ENCODE measurements at regions not wholly inside any gene's neighbourhood (a gene's known extent, or its start where the extent isn't known, plus 50 kb on each side); places are given as distances from the start of the nearest gene placed in this dataset.
"Not testable (repeated sequence)": the region's sequence is repeated elsewhere in the genome, so short reads cannot be mapped to it uniquely, and the experiment has no call there.

DNA sequence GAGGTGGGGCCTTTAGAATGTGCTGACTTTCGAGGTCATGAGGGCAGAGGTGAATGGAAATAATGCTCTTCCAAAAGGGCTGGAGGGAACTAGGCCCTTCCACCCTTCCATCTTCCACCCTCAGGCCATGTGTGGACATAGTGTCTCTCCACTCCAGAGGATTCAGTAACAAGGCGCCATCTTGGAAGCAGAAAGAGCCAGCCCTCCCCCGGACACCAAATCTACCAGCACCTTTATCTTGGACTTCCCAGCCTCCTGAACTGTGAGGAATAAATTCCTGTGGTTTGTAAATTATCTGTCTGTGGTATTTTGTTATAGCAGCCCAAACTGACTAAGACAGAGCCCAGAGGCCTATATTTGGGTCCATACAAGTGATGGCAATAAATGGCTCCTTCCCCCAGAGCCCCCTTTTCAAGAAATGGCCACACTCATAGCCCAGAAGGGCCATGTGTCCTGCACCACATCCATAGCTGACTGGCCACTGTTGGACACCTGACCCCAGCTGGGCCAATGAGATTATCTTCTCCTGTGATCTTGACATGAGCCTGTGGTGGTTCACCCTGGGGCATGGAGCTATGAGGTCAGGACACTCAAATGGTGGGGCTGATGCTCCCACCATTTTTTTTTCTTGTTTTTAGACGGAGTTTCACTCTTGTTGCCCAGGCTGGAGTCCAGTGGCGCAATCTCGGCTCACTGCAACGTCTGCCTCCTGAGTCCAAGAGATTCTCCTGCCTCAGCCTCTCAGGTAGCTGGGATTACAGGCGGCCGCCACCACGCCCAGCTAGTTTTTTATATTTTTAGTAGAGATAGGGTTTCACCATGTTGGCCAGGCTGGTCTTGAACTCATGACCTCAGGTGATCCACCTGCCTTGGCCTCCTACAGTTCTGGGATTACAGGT lies 114.9 kb downstream of the RRAGC start:
- no peak for DNase-seq (ENCODE audit: extremely low spot score)
- Histone ChIP-seq H3K36me3 (ENCODE audit: insufficient read depth) (no peaks in the 10 kb centered on the region), H3K4me1 (ENCODE audit: insufficient read depth) (peaks cover 1% of the 10 kb centered on the region), H3K4me3 (ENCODE audit: low read depth, low read length) (no peak overlapping the region), H3K27ac (ENCODE audit: low read depth) (no peak overlapping the region)
- 91% methylated on average over 10 of the region's 10 CpGs for WGBS

DNA sequence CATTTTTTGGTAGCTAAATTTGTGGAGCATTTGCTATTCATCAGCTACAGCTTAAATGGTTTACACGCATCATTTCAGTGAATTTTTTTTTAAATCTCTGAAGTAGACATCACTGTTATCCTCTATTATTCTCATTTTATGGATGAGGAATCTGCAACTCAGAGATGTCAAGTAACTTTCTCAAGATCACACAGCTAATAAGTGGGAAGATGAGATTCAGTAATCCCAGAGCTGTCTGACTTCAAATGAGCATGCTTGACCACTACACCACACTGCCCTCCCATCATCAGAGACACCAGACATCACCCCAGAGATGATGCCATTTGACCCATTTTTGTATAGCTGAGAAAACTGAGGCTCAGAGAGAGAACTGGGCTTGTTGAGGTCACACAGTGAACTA lies 116.4 kb downstream of the RRAGC start:
- DNase-seq (ENCODE audit: extremely low spot score), result no peak
- no peak overlapping the region for H3K27ac ChIP-seq (ENCODE audit: low read depth)
- peaks cover 1% of the 10 kb centered on the region for H3K4me1 ChIP-seq (ENCODE audit: insufficient read depth)
- H3K4me3 ChIP-seq (ENCODE audit: low read depth, low read length), result no peak overlapping the region
- H3K36me3 ChIP-seq (ENCODE audit: insufficient read depth), result no peaks in the 10 kb centered on the region
- 86% methylated on average over 1 of the region's 1 CpG for WGBS

DNA sequence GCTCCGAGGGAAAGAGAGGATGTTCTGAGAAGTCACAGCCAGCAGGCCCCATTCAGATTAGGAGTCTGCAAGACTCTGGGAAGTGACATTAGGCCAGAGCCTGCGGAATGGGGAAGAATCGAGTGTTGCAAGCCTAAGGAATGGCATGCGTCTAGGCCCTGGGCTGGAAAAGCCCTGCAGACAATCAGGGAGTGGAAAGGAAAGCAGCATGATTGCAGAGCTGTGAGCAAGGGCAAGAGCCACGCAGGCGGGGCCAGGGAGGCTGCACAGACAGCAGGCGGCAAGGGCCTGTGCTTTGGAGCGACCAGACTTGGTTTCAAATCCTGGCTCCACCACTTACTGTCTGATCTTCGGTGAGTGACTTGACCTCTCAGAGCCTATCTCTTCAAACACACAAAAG lies 118.2 kb downstream of the RRAGC start:
- WGBS, result 72% methylated on average over 9 of the region's 9 CpGs
- no peak overlapping the region for H3K4me3 ChIP-seq (ENCODE audit: low read depth, low read length)
- no peak for DNase-seq (ENCODE audit: extremely low spot score)
- H3K27ac ChIP-seq (ENCODE audit: low read depth), result no peak overlapping the region
- no peaks in the 10 kb centered on the region for H3K4me1 ChIP-seq (ENCODE audit: insufficient read depth)
- no peaks in the 10 kb centered on the region for H3K36me3 ChIP-seq (ENCODE audit: insufficient read depth)

DNA sequence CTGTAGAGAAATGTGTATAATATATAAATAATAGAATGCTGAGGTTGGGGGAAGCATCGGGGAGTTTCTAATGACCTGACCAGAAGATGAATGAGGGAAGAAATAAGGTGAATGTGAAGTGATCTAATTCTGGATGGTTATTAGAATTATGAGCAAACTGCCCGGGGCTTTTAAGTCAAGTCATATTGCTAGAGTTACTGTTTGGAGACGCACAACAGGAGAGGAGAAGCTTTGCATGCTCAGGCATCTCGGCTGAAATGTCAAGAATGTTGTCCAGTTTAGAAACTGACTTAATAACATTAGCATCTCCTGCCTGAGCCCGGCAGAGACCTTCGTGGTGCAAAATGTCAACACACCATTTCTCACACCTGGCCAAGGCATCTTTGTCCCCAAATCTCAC lies 119.1 kb downstream of the RRAGC start:
- Histone ChIP-seq H3K4me1 (ENCODE audit: insufficient read depth) (no peaks in the 10 kb centered on the region), H3K36me3 (ENCODE audit: insufficient read depth) (no peaks in the 10 kb centered on the region), H3K4me3 (ENCODE audit: low read depth, low read length) (no peak overlapping the region), H3K27ac (ENCODE audit: low read depth) (no peak overlapping the region)
- 46% methylated on average over 6 of the region's 6 CpGs for WGBS
- DNase-seq (ENCODE audit: extremely low spot score), result no peak

DNA sequence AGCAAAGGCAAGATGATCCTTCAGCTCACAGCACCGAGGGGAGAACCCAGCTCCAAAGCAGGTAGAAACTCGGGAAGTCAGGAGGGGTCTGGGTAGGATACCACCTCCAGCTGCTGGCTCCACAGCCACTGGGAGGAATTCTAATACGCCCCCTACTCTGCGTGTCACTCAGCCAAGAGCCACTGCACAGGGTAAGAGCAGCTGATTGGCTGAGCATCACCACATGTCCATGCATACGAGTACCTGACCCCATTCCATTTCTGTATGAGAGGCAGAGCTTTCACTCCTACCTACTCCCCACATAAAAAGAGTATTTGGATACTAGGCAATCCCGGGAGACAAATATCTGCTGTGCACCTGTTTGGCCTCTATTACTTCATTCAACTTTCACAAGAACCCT lies 121.4 kb downstream of the RRAGC start:
- no peaks in the 10 kb centered on the region for H3K4me1 ChIP-seq (ENCODE audit: insufficient read depth)
- WGBS, result 73% methylated on average over 6 of the region's 6 CpGs
- H3K27ac ChIP-seq (ENCODE audit: low read depth), result no peak overlapping the region
- DNase-seq (ENCODE audit: extremely low spot score), result no peak
- H3K36me3 ChIP-seq (ENCODE audit: insufficient read depth), result no peaks in the 10 kb centered on the region
- H3K4me3 ChIP-seq (ENCODE audit: low read depth, low read length), result no peak overlapping the region

DNA sequence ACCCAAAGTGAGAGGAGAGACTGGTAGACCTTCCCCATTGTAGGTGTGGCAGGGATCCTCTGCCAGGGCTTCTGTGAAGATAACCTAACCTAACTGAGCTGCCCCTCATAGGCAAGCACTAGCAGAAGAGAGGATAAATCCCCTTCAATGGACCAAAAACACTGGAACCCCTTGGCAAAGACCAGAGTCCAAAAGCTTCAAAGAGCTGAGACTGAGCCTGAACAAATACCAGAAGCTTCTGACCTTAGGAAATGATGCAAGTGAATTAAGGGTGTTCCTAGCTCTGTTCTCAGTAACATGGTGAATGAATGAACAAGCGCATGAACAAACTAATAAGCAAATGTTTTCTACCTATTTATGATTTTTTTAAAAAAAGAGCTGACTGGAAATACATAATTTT lies 123.2 kb downstream of the RRAGC start:
- no peak for DNase-seq (ENCODE audit: extremely low spot score)
- no peaks in the 10 kb centered on the region for H3K36me3 ChIP-seq (ENCODE audit: insufficient read depth)
- no peaks in the 10 kb centered on the region for H3K4me1 ChIP-seq (ENCODE audit: insufficient read depth)
- 96% methylated on average over 1 of the region's 1 CpG for WGBS
- no peak overlapping the region for H3K4me3 ChIP-seq (ENCODE audit: low read depth, low read length)
- H3K27ac ChIP-seq (ENCODE audit: low read depth), result no peak overlapping the region

DNA sequence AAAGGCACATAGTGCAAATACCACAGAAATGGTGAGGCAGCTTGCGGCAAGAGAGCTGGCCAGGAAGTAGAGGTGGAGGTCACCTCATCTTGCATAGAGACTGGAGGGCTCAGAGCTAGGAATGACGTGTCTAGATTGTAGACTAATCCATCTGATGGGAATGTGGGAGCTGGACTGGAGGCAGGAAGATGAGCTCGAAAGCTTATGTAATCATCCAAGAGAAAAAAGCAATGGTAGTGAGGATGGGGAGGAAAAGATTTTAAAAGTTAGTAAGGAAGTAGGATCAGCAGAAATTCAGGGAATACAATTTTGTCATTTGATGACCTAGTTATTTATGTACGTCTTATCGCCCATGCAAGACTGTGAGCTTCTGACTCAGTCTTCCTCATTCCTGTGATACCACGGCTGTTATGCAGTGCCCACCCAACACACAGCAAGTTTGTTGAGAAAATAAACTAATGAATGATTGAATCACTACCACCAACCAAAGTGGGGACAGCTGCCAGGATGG lies 123.9 kb downstream of the RRAGC start:
- Histone ChIP-seq H3K4me3 (ENCODE audit: low read depth, low read length) (no peak overlapping the region), H3K4me1 (ENCODE audit: insufficient read depth) (no peaks in the 10 kb centered on the region), H3K27ac (ENCODE audit: low read depth) (no peak overlapping the region), H3K36me3 (ENCODE audit: insufficient read depth) (no peaks in the 10 kb centered on the region)
- DNase-seq (ENCODE audit: extremely low spot score), result no peak
- WGBS, result 73% methylated on average over 6 of the region's 6 CpGs

DNA sequence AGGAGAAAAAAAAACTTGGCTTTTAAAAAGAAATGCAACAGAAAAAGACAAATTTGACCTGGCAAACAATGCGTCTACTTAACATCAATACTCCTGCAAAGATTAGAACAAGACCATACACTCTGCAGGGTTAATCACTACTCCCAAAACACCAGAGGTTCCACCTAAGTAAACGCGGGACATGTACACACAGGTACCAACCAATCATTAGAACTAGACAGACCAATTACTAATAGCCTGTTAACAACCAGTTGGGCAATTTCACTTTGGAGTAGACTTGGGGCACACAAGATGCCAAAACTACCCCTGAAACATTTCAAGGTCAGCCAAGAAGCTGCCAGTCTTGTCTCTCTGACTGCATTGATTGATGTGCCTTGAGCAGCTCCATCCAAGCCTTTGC lies 125.8 kb downstream of the RRAGC start:
- 77% methylated on average over 3 of the region's 3 CpGs for WGBS
- Histone ChIP-seq H3K4me3 (ENCODE audit: low read depth, low read length) (no peak overlapping the region), H3K4me1 (ENCODE audit: insufficient read depth) (no peaks in the 10 kb centered on the region), H3K27ac (ENCODE audit: low read depth) (no peak overlapping the region), H3K36me3 (ENCODE audit: insufficient read depth) (no peaks in the 10 kb centered on the region)
- DNase-seq (ENCODE audit: extremely low spot score), result no peak

DNA sequence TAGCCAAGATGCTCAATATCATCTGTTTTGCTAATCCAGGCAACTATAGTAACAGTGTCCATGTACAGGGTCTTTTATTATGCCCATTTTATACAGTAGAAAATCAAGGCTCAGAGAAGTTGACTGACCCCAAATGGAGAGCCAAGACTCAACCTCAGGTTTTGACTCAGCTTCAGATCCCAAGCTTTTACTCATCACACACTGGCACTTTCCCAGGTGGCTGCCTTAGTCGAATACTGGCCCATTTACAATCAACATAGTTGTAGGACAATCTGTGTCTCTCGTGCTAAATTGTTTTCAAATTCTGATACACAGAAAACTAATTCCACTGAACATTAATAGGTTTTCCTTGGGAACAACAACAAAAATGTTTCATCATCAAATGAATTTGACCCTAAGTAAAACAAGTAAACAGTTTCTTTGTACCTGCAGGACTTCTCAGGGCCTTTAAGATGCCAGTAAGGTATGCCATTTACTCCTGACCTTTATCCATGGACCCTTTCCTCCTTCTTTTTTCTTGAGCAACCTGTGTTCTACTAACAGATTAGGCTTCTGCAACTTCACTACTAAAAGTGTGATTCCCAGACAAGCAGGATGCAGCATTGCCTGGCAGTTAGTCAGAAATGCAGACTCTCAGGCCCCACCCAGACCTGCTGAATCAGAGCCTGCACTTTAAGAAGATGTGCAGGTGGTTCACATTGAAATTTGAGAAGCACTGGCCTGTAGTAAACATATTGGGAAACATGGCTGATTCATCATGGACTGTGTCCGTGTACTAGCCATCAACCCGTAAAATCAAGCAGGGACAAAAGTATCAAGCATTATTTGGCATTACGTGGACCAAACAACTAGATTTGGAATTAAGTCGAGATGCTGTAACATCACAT lies 128.8 kb downstream of the RRAGC start:
- WGBS, result 61% methylated on average over 6 of the region's 6 CpGs
- DNase-seq (ENCODE audit: extremely low spot score), result no peak
- H3K27ac ChIP-seq (ENCODE audit: low read depth), result no peak overlapping the region
- H3K4me1 ChIP-seq (ENCODE audit: insufficient read depth), result no peaks in the 10 kb centered on the region
- no peak overlapping the region for H3K4me3 ChIP-seq (ENCODE audit: low read depth, low read length)
- H3K36me3 ChIP-seq (ENCODE audit: insufficient read depth), result no peaks in the 10 kb centered on the region

DNA sequence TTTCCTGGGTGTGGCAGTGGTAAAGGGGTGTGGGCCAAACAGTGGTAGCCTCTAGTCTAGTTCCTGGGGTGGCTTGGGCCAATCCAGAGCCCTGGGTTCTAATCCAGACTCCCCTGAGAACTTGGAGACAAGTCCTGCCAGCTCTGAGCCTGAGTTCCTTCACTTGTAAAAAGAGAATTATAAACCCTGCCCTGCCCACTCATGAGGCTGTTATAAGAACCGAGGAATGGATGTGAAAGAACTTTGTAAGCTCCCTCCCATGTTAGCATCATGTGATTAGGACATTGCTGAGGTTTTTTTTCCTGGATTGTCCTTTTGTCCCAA lies 131.0 kb downstream of the RRAGC start:
- 2% methylated on average over 1 of the region's 1 CpG for WGBS
- no peak for DNase-seq (ENCODE audit: extremely low spot score)
- Histone ChIP-seq H3K4me1 (ENCODE audit: insufficient read depth) (no peaks in the 10 kb centered on the region), H3K4me3 (ENCODE audit: low read depth, low read length) (no peak overlapping the region), H3K27ac (ENCODE audit: low read depth) (no peak overlapping the region), H3K36me3 (ENCODE audit: insufficient read depth) (no peaks in the 10 kb centered on the region)

DNA sequence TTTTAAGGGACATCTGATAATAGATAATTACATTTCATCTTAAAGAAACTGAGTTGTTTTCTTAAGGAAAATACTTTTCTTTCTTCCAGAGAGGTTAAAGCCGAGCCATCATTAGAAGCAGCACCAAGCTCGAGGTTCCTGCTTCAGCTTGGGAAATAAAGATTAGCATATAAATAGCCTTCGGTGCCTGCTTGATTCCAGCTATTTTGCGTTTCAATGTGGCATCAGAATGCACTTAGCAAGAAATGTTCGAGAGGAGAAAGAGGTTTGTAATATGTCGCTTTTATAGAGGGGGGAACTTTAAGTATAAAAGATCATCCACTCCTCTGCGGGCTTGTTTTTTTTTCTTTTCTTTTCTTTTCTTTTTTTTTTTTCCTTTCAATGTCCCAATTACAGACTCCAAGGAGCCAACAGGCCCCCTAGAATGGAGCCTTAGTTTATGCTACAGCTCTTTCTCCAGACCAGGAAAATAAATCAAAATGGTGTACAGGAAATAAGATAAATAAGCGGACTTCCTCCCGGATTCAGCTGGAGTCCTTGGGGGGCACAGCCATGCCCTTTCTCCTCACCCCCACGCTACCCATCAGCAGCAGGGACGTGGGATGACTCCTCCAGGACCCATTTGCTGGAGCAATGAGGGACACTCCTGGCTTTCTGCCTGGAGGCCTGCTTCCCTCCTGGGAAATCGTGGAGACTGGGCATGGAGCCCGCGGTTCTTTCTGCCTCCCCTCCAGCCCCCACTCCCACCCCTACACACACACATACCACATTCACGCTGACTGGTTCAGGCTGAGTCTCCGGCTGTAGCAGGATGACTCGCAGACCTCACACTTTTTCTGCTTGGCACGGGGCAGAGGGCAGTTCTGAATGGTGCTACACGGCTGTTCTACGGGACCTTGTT lies 131.6 kb downstream of the RRAGC start:
- Histone ChIP-seq H3K27ac (ENCODE audit: low read depth) (peak overlapping the region; percentile 54), H3K4me3 (ENCODE audit: low read depth, low read length) (no peak overlapping the region), H3K4me1 (ENCODE audit: insufficient read depth) (no peaks in the 10 kb centered on the region), H3K36me3 (ENCODE audit: insufficient read depth) (no peaks in the 10 kb centered on the region)
- peak; percentile 35 for DNase-seq (ENCODE audit: extremely low spot score)
- 7% methylated on average over 20 of the region's 20 CpGs for WGBS

DNA sequence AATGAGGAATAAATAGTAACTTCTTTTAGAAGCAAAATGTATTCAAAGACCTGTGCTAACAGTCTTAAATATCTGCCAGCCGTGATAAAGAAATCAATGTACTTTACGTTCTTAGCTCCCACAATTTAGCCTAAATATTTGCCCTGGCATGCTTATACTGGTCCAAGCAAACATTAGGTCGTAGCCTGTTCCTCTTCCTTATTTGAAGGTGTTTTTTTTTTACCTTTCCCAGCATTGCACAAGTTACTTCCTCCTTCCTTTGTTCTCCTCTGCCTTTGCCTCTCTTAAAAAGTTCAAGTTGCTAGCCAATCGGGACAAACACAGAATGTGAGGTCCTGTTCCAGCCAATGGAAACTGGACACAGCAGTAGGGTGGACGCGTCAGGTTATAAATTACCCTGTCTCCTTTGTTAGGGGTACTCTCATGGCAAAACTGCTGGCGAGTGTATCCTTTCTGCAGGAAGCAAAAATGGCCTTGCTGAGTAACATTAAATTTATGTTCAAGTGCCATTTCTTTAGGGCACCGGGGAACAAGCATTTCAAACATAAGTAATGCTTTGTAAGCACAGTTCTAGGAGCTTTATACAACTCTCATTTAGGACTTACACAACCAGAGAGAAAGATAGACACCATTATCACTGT lies 134.1 kb downstream of the RRAGC start:
- WGBS, result 80% methylated on average over 8 of the region's 8 CpGs
- not testable (repeated sequence) for H3K27ac ChIP-seq (ENCODE audit: low read depth)

More for the DNA sequence above, 134.1 kb downstream of the RRAGC start:
- H3K4me3 ChIP-seq (ENCODE audit: low read depth, low read length); H3K36me3 ChIP-seq (ENCODE audit: insufficient read depth); DNase-seq (ENCODE audit: extremely low spot score); H3K4me1 ChIP-seq (ENCODE audit: insufficient read depth): not testable (repeated sequence)

All from urinary bladder (tissue), 3 donors.